HEK293 (cell line): ENCODE measurements at regions not wholly inside any gene's neighbourhood (a gene's known extent, or its start where the extent isn't known, plus 50 kb on each side); places are given as distances from the start of the nearest gene placed in this dataset.
A peak's percentile ranks its signal among the peaks of the same experiment; 100 is the strongest.

Experiments
- CTCF ChIA-PET: fragments of 350-600 bp; formaldehyde crosslinking; extraction: SDS; loops from one replicate; lab custom pipeline; 2021; ENCODE audit warnings: antibody characterized with exemption; lab: Yijun Ruan, JAX
- POLR2A ChIA-PET: fragments of 300-600 bp; formaldehyde crosslinking; extraction: SDS; loops from one replicate; lab custom pipeline; 2020; ENCODE audit warnings: antibody characterized with exemption, inconsistent platforms; lab: Yijun Ruan, JAX
- H3K27ac ChIP-seq: fragments of 200-500 bp; sonication (Bioruptor generic); 2 replicates; pipeline ENCODE4 v1.5.1; 2014; ENCODE audit warnings: low read depth, low read length, control low read depth, inconsistent platforms; ENCODE audit errors: extremely low read depth
- H3K36me3 ChIP-seq, 2 experiments: fragments of 200-500 bp in 1 of 2; sonication (Bioruptor generic) in 1 of 2; 1 replicate in 1 of 2; 2 replicates in 1 of 2; pipeline ENCODE4 v1.5.1; 2014 to 2017; ENCODE audit warnings: inconsistent platforms in 2 of 2, low read length in 2 of 2; ENCODE audit not compliant: control insufficient read depth in 2 of 2, insufficient read depth in 1 of 2
- H3K4me1 ChIP-seq: fragments of 200-500 bp; sonication (Bioruptor generic); 2 replicates; pipeline ENCODE4 v1.5.1; 2014; ENCODE audit warnings: mild to moderate bottlenecking, low read length, inconsistent platforms; ENCODE audit not compliant: control insufficient read depth, insufficient read depth
- H3K4me3 ChIP-seq: 2 replicates; pipeline ENCODE4 v1.5.1; 2011; ENCODE audit warnings: low read depth, mild to moderate bottlenecking, control low read depth, low read length, moderate library complexity
- H3K9me3 ChIP-seq: fragments of 200-500 bp; sonication (Bioruptor generic); 2 replicates; pipeline ENCODE4 v1.5.1; 2014; ENCODE audit warnings: low read depth, low read length, inconsistent platforms; ENCODE audit not compliant: control insufficient read depth, insufficient read depth
- CTCF ChIP-seq: fragments of 450-650 bp; formaldehyde crosslinking; IDR thresholded peaks from 2 replicates; pipeline ENCODE4 v1.5.1; 2016; ENCODE audit warnings: missing biosample characterization, missing genetic modification characterization
- EGR2 ChIP-seq: fragments of 450-650 bp; formaldehyde crosslinking; IDR thresholded peaks from 2 replicates; pipeline ENCODE4 v1.5.1; 2016; ENCODE audit warnings: low read depth, missing biosample characterization, missing genetic modification characterization
- PRDM1 ChIP-seq: fragments of 450-650 bp; formaldehyde crosslinking; IDR thresholded peaks from 2 replicates; pipeline ENCODE4; 2016; ENCODE audit warnings: missing biosample characterization, missing genetic modification characterization
- PRDM4 ChIP-seq: fragments of 450-650 bp; formaldehyde crosslinking; IDR thresholded peaks from 2 replicates; pipeline ENCODE4 v1.5.1; 2017; ENCODE audit warnings: missing biosample characterization, missing genetic modification characterization
- SP2 ChIP-seq: fragments of 450-650 bp; formaldehyde crosslinking; IDR thresholded peaks from 2 replicates; pipeline ENCODE4 v1.5.1; 2016; ENCODE audit warnings: missing biosample characterization, missing genetic modification characterization
- WT1 ChIP-seq: fragments of 450-650 bp; formaldehyde crosslinking; IDR thresholded peaks from 2 replicates; pipeline ENCODE4 v1.5.1; 2016; ENCODE audit warnings: missing biosample characterization, missing genetic modification characterization
- ZBTB44 ChIP-seq: fragments of 450-650 bp; IDR thresholded peaks from 2 replicates; pipeline ENCODE4 v1.5.1; 2018; ENCODE audit warnings: missing biosample characterization, mild to moderate bottlenecking, missing genetic modification characterization
- ZFHX2 ChIP-seq: fragments of 450-650 bp; formaldehyde crosslinking; conservative IDR thresholded peaks from 2 replicates; pipeline ENCODE4 v1.5.1; 2016; ENCODE audit warnings: missing biosample characterization, missing genetic modification characterization
- ZNF16 ChIP-seq: fragments of 450-650 bp; formaldehyde crosslinking; IDR thresholded peaks from 2 replicates; pipeline ENCODE4 v1.5.1; 2016; ENCODE audit warnings: low read depth, missing biosample characterization, missing genetic modification characterization
- ZNF335 ChIP-seq: fragments of 450-650 bp; formaldehyde crosslinking; conservative IDR thresholded peaks from 2 replicates; pipeline ENCODE4 v1.5.1; 2016; ENCODE audit warnings: missing biosample characterization, missing genetic modification characterization
- ZNF37A ChIP-seq: fragments of 450-650 bp; IDR thresholded peaks from 2 replicates; pipeline ENCODE4 v1.5.1; 2018; ENCODE audit warnings: missing biosample characterization, missing genetic modification characterization
- ZNF423 ChIP-seq: fragments of 450-650 bp; formaldehyde crosslinking; IDR thresholded peaks from 2 replicates; pipeline ENCODE4 v1.5.1; 2016; ENCODE audit warnings: missing biosample characterization, missing genetic modification characterization
- ZNF510 ChIP-seq: fragments of 450-650 bp; formaldehyde crosslinking; IDR thresholded peaks from 2 replicates; pipeline ENCODE4 v1.5.1; 2018; ENCODE audit warnings: mild to moderate bottlenecking, missing genetic modification characterization, missing biosample characterization; ENCODE audit not compliant: insufficient replicate concordance
- ZNF513 ChIP-seq: fragments of 450-650 bp; IDR thresholded peaks from 2 replicates; pipeline ENCODE4 v1.5.1; 2018; ENCODE audit warnings: missing biosample characterization, missing genetic modification characterization
- ZNF518A ChIP-seq: fragments of 450-650 bp; formaldehyde crosslinking; conservative IDR thresholded peaks from 2 replicates; pipeline ENCODE4 v1.5.1; 2016; ENCODE audit warnings: low read depth, missing biosample characterization, missing genetic modification characterization
- ZNF558 ChIP-seq: fragments of 450-650 bp; formaldehyde crosslinking; IDR thresholded peaks from 2 replicates; pipeline ENCODE4 v1.5.1; 2016; ENCODE audit warnings: missing biosample characterization, missing genetic modification characterization
- ZNF580 ChIP-seq: fragments of 450-650 bp; formaldehyde crosslinking; IDR thresholded peaks from 2 replicates; pipeline ENCODE4 v1.5.1; 2016; ENCODE audit warnings: missing biosample characterization, missing genetic modification characterization
- ZNF624 ChIP-seq: fragments of 450-650 bp; formaldehyde crosslinking; IDR thresholded peaks from 2 replicates; pipeline ENCODE4 v1.5.1; 2017; ENCODE audit warnings: missing biosample characterization, missing genetic modification characterization
- ZNF837 ChIP-seq: fragments of 450-650 bp; formaldehyde crosslinking; IDR thresholded peaks from 2 replicates; pipeline ENCODE4 v1.5.1; 2016; ENCODE audit warnings: missing biosample characterization, missing genetic modification characterization
- ZSCAN30 ChIP-seq: fragments of 450-650 bp; IDR thresholded peaks from 2 replicates; pipeline ENCODE4 v1.5.1; 2018; ENCODE audit warnings: missing biosample characterization, mild to moderate bottlenecking, missing genetic modification characterization, moderate library complexity

- no peaks in the 10 kb centered on the region for H3K9me3 ChIP-seq
- ChIA-PET CTCF (no interaction called here), POLR2A (no interaction called here)
- TF ChIP-seq ZFHX2 (tag by site-specific recombination) (peak; percentile 64), PRDM4 (tag by site-specific recombination) (no peak), EGR2 (tag by site-specific recombination) (peak; percentile 70)
- no peak overlapping the region for H3K27ac ChIP-seq
- H3K36me3 ChIP-seq: no peaks in the 10 kb centered on the region
- H3K4me3 ChIP-seq: no peak overlapping the region
- no peaks in the 10 kb centered on the region for H3K4me1 ChIP-seq
Measured at GRCh38 chr1:10938741-10939417, 73.6 kb upstream of the TARDBP start.

- Histone ChIP-seq H3K36me3 (no peaks in the 10 kb centered on the region), H3K4me3 (no peak overlapping the region), H3K9me3 (no peaks in the 10 kb centered on the region), H3K4me1 (peaks cover 3% of the 10 kb centered on the region; the same call in 1 of the 2 replicates), H3K27ac (no peak overlapping the region)
- ChIA-PET CTCF (interaction anchor here (0.7 kb wide), 1 partner anchor 90 kb away, joined by 3 read pairs; no protein-coding TSS in a partner anchor), POLR2A (no interaction called here)
- TF ChIP-seq ZNF510 (tag by site-specific recombination) (no peak), ZNF423 (tag by site-specific recombination) (no peak), SP2 (tag by site-specific recombination) (0 out of 2 replicates have a peak, but pooled peaks have one; percentile 14), ZNF518A (tag by site-specific recombination) (no peak), WT1 (tag by site-specific recombination) (no peak), ZNF580 (tag by site-specific recombination) (no peak), ZSCAN30 (no peak), ZBTB44 (no peak), ZNF558 (tag by site-specific recombination) (no peak), ZNF37A (tag by site-specific recombination) (no peak), ZNF513 (no peak), ZNF335 (no peak), ZFHX2 (tag by site-specific recombination) (peak; percentile 68), ZNF624 (tag by site-specific recombination) (no peak), ZNF16 (no peak), ZNF837 (tag by site-specific recombination) (no peak), CTCF (tag by site-specific recombination) (no peak), PRDM1 (tag by site-specific recombination) (peak; percentile 70)
Measured at GRCh38 chr1:10939654-10940450, 72.6 kb upstream of the TARDBP start.
